Peyer's patch (tissue), 4 donors: ENCODE measurements at regions not wholly inside any gene's neighbourhood (a gene's known extent, or its start where the extent isn't known, plus 50 kb on each side); places are given as distances from the start of the nearest gene placed in this dataset.

ENCODE experiments used
- DNase-seq, 3 donors: peaks; one replicate each; pipeline ENCODE4 v3.0.0-alpha.2; 2017 to 2019
- H3K27ac ChIP-seq, 4 donors: fragments of 200-600 bp; sonication (generic); one replicate each; pipeline ENCODE4 v1.5.1; 2016 to 2019
- H3K27me3 ChIP-seq, 2 donors: fragments of 200-600 bp; sonication (generic); one replicate each; pipeline ENCODE4 v1.5.1; 2019
- H3K36me3 ChIP-seq, 3 donors: fragments of 200-600 bp; sonication (generic); one replicate each; pipeline ENCODE4 v1.5.1; 2016 to 2019
- H3K4me1 ChIP-seq, 4 donors: fragments of 200-600 bp; sonication (generic); one replicate each; pipeline ENCODE4 v1.5.1; 2016 to 2019
- H3K4me3 ChIP-seq, 4 donors: fragments of 200-600 bp; sonication (generic); 1 replicate in 3 of 4; 2 replicates in 1 of 4; pipeline ENCODE4 v1.5.1; 2016 to 2019; ENCODE audit warnings: mild to moderate bottlenecking in 1 of 4
- H3K9me3 ChIP-seq, 4 donors: fragments of 200-600 bp; sonication (generic); one replicate each; pipeline ENCODE4 v1.5.1; 2016 to 2019; ENCODE audit warnings: mild to moderate bottlenecking in 1 of 4
- CTCF ChIP-seq, 6 experiments: fragments of 450-650 bp in 4 of 6; fragments of 200-600 bp in 2 of 6; sonication (generic) in 1 of 6; IDR thresholded peaks; one replicate each; pipeline ENCODE4 v1.5.1; 2017 to 2019; ENCODE audit warnings: antibody characterized with exemption in 6 of 6, mild to moderate bottlenecking in 3 of 6, moderate library complexity in 1 of 6
- POLR2A ChIP-seq, 2 donors: fragments of 450-650 bp; IDR thresholded peaks; one replicate each; pipeline ENCODE4 v1.5.1; 2017; ENCODE audit warnings: antibody characterized with exemption in 2 of 2, mild to moderate bottlenecking in 2 of 2, moderate library complexity in 2 of 2

DNA sequence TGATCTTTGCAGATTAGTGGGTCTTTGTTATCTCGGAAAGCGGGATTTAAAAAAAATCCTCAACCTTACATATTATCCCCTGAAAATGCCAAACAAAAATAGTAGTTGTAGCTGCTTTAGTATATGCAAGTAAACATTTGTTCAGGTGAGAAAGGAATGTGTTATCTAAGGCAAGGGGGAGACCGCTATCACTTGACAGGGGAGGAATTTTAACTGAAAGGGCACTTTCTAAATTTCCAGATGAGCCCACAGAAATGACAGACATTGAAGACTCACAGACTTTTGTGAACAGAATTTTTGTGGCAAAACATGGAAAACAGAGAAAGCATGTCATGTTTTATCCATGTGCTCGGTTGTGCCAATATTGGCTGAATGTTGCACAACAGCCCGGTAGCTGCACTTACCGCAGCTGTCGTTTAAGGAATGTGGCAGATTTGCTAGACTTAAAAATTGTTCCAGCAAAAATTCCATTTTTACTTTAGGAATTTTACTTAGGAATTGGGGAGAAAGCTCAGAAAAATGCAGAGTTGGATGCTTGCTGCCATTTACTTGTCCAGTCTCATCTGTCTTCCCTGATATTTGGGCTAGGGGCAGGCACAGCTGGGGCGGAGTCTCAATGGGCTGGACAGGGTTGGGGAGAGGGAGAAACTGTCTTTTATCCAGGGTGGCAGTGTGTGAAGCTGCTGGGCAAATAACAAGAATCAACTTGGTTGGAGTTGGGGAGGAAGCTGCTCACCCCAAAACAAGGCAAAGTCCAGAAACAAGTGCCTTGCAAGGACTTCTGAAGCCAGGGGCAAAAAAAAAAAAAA lies 94.6 kb upstream of the RPS6KA3 start:
- Histone ChIP-seq H3K27ac (peak overlapping the region in 2 of 4 donors; percentile 39 to 80), H3K4me3 (no peak overlapping the region), H3K36me3 (no peaks in the 10 kb centered on the region), H3K9me3 (no peaks in the 10 kb centered on the region), H3K27me3 (no peaks in the 10 kb centered on the region), H3K4me1 (peaks cover 0 to 6% (median 0%) of the 10 kb centered on the region in 4 donors)
- DNase-seq = no peak
- TF ChIP-seq POLR2A (IDR thresholded peaks at IDR 0.05) (no peak), CTCF (IDR thresholded peaks at IDR 0.05) (no peak)

DNA sequence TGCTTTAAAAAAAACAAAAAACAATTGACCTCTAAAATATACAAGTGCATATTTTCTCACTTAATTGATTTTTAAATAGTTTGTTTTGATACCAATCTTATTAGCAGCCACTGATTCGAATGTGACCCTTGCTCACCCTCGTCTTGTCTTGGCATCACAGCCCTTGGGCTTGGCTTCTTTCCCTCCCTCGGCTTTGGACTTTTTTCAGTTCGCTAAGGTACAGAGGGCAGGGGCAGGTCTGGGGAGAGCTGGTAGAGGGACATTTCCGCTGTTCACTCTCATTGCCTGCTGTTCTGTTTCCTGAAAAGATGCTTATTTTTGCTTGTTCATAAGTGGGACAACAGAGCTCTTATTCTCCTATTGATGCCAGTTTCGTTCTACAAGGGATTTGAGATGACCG lies 88.5 kb upstream of the RPS6KA3 start:
- Histone ChIP-seq H3K27ac (peak overlapping the region in 1 of 4 donors; percentile 20), H3K27me3 (no peaks in the 10 kb centered on the region), H3K4me3 (no peak overlapping the region), H3K4me1 (no peaks in the 10 kb centered on the region), H3K36me3 (no peaks in the 10 kb centered on the region), H3K9me3 (no peaks in the 10 kb centered on the region)
- TF ChIP-seq POLR2A (IDR thresholded peaks at IDR 0.05) (no peak), CTCF (IDR thresholded peaks at IDR 0.05) (no peak)
- DNase-seq = peak in 1 of 3 donors; percentile 55

DNA sequence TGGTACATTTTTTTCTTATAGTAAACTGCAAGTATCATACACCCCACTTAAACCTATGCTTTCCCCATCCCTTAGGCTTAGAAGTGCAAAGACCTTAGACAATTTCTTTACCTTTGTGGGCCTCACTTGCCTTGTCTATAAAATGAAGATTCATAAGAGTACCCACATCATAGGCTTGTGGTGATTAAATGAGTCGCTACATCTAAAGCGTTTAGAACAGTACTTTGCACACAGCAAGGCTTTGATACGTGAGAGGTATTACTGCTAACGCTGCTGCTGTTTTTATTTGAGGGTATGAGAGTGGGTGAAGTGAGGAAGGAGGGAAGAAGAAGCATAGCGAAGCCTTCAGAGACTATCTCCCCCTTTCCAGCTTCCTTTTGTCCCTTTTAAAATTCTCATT lies 87.8 kb upstream of the RPS6KA3 start:
- TF ChIP-seq POLR2A (IDR thresholded peaks at IDR 0.05) (no peak), CTCF (IDR thresholded peaks at IDR 0.05) (no peak)
- H3K4me1 ChIP-seq = no peaks in the 10 kb centered on the region
- H3K36me3 ChIP-seq = no peaks in the 10 kb centered on the region
- no peak overlapping the region for H3K4me3 ChIP-seq
- H3K9me3 ChIP-seq = no peaks in the 10 kb centered on the region
- DNase-seq = no peak
- H3K27me3 ChIP-seq = no peaks in the 10 kb centered on the region
- H3K27ac ChIP-seq = no peak overlapping the region

DNA sequence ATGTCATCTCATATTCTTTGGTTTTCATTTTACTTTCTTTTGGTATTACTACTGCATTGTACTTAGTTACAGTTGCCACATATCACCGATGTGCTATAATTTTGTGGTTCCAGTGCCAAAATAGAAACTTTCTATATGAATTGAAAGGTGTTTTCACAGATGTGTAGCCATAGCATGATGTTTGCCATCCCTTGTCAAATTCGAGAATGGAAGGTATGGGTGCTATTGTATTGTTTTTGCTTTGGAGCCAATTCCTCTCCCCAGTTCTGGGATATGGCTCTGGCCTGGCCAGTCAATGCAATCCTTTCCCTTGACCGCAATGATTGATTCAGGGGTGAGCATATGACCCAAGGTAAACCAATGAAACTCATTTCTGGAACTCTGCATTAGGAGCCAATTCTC lies 86.2 kb upstream of the RPS6KA3 start:
- no peaks in the 10 kb centered on the region for H3K9me3 ChIP-seq
- no peaks in the 10 kb centered on the region for H3K27me3 ChIP-seq
- no peak for DNase-seq
- H3K27ac ChIP-seq = no peak overlapping the region
- no peaks in the 10 kb centered on the region for H3K4me1 ChIP-seq
- no peaks in the 10 kb centered on the region for H3K36me3 ChIP-seq
- no peak for TF ChIP-seq CTCF (IDR thresholded peaks at IDR 0.05)
- TF ChIP-seq POLR2A (IDR thresholded peaks at IDR 0.05) = no peak
- no peak overlapping the region for H3K4me3 ChIP-seq

- H3K9me3 ChIP-seq = no peaks in the 10 kb centered on the region
- no peak overlapping the region for H3K4me3 ChIP-seq
- no peak for DNase-seq
- H3K27me3 ChIP-seq = no peaks in the 10 kb centered on the region
- no peak overlapping the region for H3K27ac ChIP-seq
- H3K4me1 ChIP-seq = no peaks in the 10 kb centered on the region
- H3K36me3 ChIP-seq = no peaks in the 10 kb centered on the region
- TF ChIP-seq POLR2A (IDR thresholded peaks at IDR 0.05) (no peak), CTCF (IDR thresholded peaks at IDR 0.05) (no peak)
Measured at GRCh38 chrX:20352504-20352903, 85.8 kb upstream of the RPS6KA3 start.
